ENCODE measurements at regions not wholly inside any gene's neighbourhood (a gene's known extent, or its start where the extent isn't known, plus 50 kb on each side); places are given as distances from the start of the nearest gene placed in this dataset.

DNA sequence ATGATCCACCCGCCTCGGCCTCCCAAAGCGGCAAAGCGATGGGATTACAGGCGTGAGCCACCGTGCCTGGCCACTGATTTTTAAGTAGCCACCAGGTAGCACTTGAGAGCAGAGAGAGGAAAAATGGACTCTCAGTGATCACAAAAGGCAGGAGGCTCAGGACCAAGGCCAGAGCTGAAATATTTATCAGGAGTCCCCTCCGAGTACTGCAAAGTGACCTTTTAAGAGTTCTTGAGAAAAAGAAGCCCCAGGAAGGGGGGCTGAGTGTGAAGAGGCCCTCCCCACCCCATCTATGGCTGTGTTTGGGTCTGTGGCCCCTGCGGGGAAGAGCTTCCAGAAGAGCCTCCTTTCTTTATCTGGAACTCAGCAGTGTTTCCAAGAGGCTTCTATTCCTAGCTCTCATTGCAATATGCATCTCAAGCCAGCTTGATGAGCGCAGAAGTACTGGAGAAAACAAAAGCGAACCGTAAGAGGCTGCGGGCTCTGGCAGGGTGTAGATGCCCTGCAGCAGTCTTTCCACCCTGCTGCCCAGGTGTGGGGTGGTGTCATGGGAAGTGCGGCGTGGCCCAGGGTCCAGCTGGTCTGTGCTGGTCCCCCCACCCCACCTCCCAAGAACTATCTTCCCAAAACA is 75.5 kb upstream of the CDK20 start:
- TF ChIP-seq MAFK (IDR thresholded peaks at IDR 0.05; ENCODE audit: partially characterized antibody) = no peak
- TF ChIP-seq, protein P1, sequence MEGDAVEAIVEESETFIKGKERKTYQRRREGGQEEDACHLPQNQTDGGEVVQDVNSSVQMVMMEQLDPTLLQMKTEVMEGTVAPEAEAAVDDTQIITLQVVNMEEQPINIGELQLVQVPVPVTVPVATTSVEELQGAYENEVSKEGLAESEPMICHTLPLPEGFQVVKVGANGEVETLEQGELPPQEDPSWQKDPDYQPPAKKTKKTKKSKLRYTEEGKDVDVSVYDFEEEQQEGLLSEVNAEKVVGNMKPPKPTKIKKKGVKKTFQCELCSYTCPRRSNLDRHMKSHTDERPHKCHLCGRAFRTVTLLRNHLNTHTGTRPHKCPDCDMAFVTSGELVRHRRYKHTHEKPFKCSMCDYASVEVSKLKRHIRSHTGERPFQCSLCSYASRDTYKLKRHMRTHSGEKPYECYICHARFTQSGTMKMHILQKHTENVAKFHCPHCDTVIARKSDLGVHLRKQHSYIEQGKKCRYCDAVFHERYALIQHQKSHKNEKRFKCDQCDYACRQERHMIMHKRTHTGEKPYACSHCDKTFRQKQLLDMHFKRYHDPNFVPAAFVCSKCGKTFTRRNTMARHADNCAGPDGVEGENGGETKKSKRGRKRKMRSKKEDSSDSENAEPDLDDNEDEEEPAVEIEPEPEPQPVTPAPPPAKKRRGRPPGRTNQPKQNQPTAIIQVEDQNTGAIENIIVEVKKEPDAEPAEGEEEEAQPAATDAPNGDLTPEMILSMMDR (IDR thresholded peaks at IDR 0.05) = no peak
- TF ChIP-seq MYC (IDR thresholded peaks at IDR 0.05; ENCODE audit: borderline replicate concordance, low read length) = no peak
- no peak for TF ChIP-seq NR3C1 (IDR thresholded peaks at IDR 0.05)
- no peak for TF ChIP-seq SMC3 (IDR thresholded peaks at IDR 0.05)
- no peak for TF ChIP-seq RAD21 (conservative IDR thresholded peaks at IDR 0.05 in 1 of 2, IDR thresholded peaks at IDR 0.05 in 1 of 2)
- TF ChIP-seq POLR2A (IDR thresholded peaks at IDR 0.05; ENCODE audit: low read length) = no peak
- TF ChIP-seq, protein P2, sequence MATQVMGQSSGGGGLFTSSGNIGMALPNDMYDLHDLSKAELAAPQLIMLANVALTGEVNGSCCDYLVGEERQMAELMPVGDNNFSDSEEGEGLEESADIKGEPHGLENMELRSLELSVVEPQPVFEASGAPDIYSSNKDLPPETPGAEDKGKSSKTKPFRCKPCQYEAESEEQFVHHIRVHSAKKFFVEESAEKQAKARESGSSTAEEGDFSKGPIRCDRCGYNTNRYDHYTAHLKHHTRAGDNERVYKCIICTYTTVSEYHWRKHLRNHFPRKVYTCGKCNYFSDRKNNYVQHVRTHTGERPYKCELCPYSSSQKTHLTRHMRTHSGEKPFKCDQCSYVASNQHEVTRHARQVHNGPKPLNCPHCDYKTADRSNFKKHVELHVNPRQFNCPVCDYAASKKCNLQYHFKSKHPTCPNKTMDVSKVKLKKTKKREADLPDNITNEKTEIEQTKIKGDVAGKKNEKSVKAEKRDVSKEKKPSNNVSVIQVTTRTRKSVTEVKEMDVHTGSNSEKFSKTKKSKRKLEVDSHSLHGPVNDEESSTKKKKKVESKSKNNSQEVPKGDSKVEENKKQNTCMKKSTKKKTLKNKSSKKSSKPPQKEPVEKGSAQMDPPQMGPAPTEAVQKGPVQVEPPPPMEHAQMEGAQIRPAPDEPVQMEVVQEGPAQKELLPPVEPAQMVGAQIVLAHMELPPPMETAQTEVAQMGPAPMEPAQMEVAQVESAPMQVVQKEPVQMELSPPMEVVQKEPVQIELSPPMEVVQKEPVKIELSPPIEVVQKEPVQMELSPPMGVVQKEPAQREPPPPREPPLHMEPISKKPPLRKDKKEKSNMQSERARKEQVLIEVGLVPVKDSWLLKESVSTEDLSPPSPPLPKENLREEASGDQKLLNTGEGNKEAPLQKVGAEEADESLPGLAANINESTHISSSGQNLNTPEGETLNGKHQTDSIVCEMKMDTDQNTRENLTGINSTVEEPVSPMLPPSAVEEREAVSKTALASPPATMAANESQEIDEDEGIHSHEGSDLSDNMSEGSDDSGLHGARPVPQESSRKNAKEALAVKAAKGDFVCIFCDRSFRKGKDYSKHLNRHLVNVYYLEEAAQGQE (IDR thresholded peaks at IDR 0.05) = no peak
- no peak for TF ChIP-seq NFE2L2 (conservative IDR thresholded peaks at IDR 0.05; ENCODE audit: low read length)
- TF ChIP-seq KDM1A (IDR thresholded peaks at IDR 0.05; ENCODE audit: low read depth) = no peak
- TF ChIP-seq POLR2AphosphoS2 (conservative IDR thresholded peaks at IDR 0.05; ENCODE audit: low read length) = no peak
- TF ChIP-seq HDAC2 (IDR thresholded peaks at IDR 0.05) = no peak
- TF ChIP-seq PHF8 (IDR thresholded peaks at IDR 0.05; ENCODE audit: borderline replicate concordance, low read depth) = no peak

Measured in A549 (cell line).